Stimulated activated CD8-positive, alpha-beta memory T cell treated with anti-CD3 and anti-CD28 coated beads, Interleukin-12 subunit alpha, Interleukin-12 subunit beta, amount 100 ng/mL, for 1 hour (primary cell): ENCODE measurements at regions not wholly inside any gene's neighbourhood (a gene's known extent, or its start where the extent isn't known, plus 50 kb on each side); places are given as distances from the start of the nearest gene placed in this dataset.
"Not testable (repeated sequence)": the region's sequence is repeated elsewhere in the genome, so short reads cannot be mapped to it uniquely, and the experiment has no call there.

ENCODE experiments used
- DNase-seq: peaks from one replicate; pipeline ENCODE4 v3.0.0-alpha.2; 2020; ENCODE audit warnings: low read depth

GRCh38 chr6:12509060-12509459 lies 207.5 kb upstream of the PHACTR1 start:
- DNase-seq, result no peak

GRCh38 chr6:12516070-12516469 lies 200.5 kb upstream of the PHACTR1 start:
- DNase-seq, result no peak

GRCh38 chr6:12522347-12522746 lies 194.2 kb upstream of the PHACTR1 start:
- no peak for DNase-seq

GRCh38 chr6:12523726-12524125 lies 192.8 kb upstream of the PHACTR1 start:
- DNase-seq, result no peak

GRCh38 chr6:12525276-12525675 lies 191.3 kb upstream of the PHACTR1 start:
- DNase-seq, result no peak

- no peak for DNase-seq
Measured at GRCh38 chr6:12527339-12527738, 189.2 kb upstream of the PHACTR1 start.

- DNase-seq, result no peak
Measured at GRCh38 chr6:12528136-12528535, 188.4 kb upstream of the PHACTR1 start.

- DNase-seq, result no peak
Measured at GRCh38 chr6:12528581-12529363, 187.8 kb upstream of the PHACTR1 start.

GRCh38 chr6:12529364-12530019 lies 187.1 kb upstream of the PHACTR1 start:
- no peak for DNase-seq

- no peak for DNase-seq
Measured at GRCh38 chr6:12530345-12530744, 186.2 kb upstream of the PHACTR1 start.

GRCh38 chr6:12533586-12533985 lies 183.0 kb upstream of the PHACTR1 start:
- DNase-seq, result no peak

- DNase-seq, result no peak
Measured at GRCh38 chr6:12534069-12534853, 182.3 kb upstream of the PHACTR1 start.

- DNase-seq, result no peak
Measured at GRCh38 chr6:12535586-12536314, 180.8 kb upstream of the PHACTR1 start.

- DNase-seq, result no peak
Measured at GRCh38 chr6:12536416-12536815, 180.2 kb upstream of the PHACTR1 start.

- DNase-seq, result no peak
Measured at GRCh38 chr6:12537389-12537788, 179.2 kb upstream of the PHACTR1 start.

- DNase-seq, result no peak
Measured at GRCh38 chr6:12538881-12539357, 177.6 kb upstream of the PHACTR1 start.

GRCh38 chr6:12542319-12543115 lies 174.1 kb upstream of the PHACTR1 start:
- not testable (repeated sequence) for DNase-seq

GRCh38 chr6:12543953-12544352 lies 172.6 kb upstream of the PHACTR1 start:
- no peak for DNase-seq

GRCh38 chr6:12544821-12545565 lies 171.6 kb upstream of the PHACTR1 start:
- DNase-seq, result no peak

- DNase-seq, result no peak
Measured at GRCh38 chr6:12545619-12546409, 170.8 kb upstream of the PHACTR1 start.
